CMK (cell line): ENCODE measurements at regions not wholly inside any gene's neighbourhood (a gene's known extent, or its start where the extent isn't known, plus 50 kb on each side); places are given as distances from the start of the nearest gene placed in this dataset.
"Not testable (repeated sequence)": the region's sequence is repeated elsewhere in the genome, so short reads cannot be mapped to it uniquely, and the experiment has no call there.

Experiments used
- DNase-seq: peaks from one replicate; pipeline ENCODE4 v3.0.0-alpha.2; 2010; ENCODE audit warnings: low read depth

GRCh38 chr1:229008347-229008746 is 262.6 kb upstream of the RAB4A start:
- not testable (repeated sequence) for DNase-seq

DNA sequence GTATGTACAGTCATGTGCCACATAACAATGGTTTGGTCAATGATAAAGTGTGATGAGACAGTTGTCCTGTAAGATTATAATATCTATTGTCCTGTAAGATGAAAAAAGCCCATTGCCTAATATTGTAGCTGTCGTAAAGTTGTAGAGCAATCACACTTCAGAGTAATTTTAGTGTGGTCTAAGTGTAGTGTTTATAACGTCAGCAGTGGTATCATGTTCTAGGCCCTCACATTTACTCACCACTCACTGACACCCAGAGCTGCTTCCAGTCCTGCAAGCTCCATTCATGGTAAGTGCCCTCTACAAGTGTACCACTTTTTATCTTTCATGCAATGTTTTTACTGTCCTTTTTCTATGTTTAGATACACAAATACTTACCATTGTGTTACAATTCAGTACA is 259.9 kb upstream of the RAB4A start:
- DNase-seq, result no peak

GRCh38 chr1:229012823-229013222 is 258.1 kb upstream of the RAB4A start:
- DNase-seq, result no peak

- DNase-seq, result no peak
These were observed 256.9 kb upstream of the RAB4A start for GRCh38 chr1:229013981-229014380.

DNA sequence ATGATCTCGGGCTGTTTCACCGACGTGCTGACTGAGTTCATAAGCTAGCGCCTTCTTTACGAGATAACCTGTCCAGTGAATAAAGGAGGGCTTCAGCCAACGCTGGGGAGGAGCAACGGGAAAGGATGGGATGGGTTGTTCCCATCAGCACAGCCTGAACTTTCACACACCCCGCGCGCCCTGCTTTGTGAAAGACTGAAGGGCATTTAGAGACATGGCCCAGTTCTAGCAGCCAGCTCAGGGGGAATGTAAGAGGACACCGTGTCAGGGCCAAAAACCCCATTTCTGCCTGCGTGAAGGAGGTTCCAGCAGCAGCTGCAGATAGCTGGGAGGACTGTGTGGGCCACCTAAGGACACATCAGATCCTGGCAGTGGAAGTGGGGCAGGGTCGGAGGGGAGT is 255.1 kb upstream of the RAB4A start:
- no peak for DNase-seq

DNA sequence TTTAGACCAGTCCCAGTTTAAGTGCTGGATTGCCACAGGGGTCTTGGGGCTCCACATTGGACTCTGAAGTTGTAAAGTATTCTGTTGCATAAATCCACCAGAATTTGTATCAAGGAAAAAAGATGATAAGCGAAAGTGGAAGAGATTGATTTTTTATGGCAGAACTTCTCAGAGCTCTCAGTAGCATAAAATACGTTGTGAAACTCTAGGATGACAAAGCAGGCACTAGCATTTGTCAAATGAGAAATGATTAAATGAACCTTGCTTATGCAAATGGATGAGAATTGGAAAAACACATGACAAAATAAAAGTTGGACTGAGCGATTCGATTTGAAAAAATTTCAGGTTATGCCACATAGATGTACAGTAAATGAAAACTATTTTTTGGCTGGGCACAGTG is 253.8 kb upstream of the RAB4A start:
- DNase-seq, result no peak

DNA sequence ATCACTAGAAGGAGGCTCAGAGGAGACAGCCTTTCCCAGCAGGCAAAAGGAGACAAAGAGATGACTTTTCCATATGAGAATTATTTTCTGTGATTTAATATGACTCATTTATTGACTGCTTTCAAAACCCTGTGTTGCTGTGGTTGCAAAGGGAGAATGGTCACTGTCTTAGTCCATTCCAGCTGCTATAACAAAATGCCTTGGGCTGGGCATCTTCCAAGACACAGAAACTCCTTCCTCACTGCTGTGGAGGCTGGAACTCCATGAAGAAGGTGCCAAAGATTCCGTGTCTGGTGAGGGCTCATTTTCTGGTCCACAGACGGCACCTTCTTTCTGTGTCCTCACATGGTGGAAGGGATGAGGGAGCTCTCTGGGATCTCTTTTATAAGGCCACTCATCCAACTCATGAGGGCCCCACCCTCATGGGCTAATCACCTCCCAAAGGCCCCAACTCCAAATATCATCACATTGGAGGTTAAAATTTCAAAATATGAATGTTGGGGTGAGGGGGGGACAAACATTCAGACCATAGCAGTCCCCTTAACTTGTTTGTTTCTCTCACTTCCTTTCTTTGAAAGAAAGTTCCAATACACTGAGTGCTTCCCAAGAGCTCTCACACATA is 252.1 kb upstream of the RAB4A start:
- DNase-seq, result no peak

DNA sequence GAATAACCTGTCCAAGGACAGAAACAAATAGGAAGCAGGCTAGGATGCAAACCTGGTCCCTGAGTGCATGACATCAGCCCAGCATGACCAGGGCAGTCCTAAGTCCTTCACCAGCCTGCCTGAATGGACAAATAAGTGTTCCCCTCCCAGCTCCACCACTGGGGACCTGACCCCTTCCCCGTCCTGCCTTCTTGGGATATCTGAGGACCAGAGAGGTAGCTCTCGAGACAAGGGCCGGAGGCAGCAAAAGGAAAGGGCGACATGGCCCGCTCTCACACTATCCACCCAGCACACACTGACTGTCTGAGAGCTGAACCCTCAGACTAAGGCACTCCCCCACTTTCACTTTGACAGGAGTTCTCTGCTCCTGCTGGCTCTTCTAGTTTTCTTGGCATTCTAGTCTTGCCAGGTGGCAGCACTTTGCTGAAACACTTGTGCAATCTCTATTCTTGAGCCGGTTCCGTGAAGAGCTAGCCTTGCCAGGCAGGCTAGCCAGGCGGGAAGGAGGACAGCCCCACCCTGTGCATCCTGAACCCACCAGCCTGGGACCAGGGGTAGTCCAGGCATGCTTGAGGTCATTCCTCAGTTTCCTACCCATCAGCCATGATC is 251.1 kb upstream of the RAB4A start:
- DNase-seq, result no peak

GRCh38 chr1:229021034-229021433 is 249.9 kb upstream of the RAB4A start:
- not testable (repeated sequence) for DNase-seq

DNA sequence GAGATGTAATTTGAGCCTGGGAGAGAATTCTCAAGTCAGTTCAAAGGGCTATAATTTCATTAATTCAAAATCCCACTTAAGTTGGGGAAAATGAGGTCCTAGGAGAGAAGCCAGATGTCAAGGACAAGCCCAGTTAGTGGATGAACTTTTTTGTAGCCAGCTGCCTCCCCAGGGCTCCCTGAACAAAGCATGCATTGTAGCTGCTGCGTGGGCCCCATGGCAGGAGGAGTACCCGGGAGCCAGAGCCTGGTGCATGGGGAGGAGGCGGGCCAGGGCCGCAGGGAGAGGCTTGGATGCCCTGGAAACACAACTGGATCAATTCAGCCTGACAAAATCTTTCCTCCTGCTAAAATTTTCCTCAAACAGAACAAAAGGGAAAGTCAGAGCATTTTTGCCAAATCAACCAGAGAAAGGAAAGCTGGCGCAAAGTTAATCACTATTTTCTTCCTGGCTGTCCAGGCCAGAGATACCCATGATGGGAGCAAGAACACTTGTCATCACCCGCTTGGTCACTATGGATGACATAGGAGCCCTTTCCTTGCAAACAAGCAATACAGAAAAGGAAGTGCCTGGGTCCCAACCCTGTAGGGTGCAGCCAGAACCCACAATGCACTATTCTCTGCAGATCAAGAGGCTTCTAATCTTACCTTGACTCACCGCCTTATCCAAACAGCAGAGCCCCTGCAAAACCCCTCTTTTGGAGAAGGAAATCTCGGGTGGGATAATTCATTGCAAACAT is 248.1 kb upstream of the RAB4A start:
- no peak for DNase-seq

DNA sequence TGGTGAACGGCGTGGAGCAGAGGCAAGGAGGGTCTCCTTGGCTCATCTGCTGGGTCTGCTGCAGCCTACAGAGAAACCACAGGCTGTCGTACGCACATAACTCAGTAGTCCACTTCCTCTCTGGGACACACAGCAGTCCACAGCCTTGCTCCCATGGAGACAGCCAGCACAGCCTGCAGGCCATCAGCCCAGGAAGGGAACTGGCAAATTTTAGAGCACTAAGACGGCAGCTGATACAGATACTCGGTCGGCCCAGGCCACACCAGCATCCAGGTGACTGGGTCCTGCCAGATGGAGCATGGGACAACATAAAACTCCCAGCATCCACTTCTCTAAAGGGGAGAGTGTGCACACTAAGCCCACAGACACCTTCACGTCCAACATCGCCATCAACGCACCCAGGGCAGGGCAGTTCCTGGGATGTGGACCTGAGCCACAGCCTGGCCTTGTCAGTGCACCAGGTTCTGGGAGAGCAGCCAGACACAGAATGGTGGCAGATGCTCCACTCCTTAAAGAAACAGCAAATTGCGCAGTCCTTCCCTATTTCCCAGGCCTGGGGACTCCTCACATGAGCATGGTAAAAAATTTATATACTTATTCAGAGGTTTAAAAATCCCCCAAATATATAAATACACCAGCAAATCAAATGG is 247.1 kb upstream of the RAB4A start:
- DNase-seq, result no peak

DNA sequence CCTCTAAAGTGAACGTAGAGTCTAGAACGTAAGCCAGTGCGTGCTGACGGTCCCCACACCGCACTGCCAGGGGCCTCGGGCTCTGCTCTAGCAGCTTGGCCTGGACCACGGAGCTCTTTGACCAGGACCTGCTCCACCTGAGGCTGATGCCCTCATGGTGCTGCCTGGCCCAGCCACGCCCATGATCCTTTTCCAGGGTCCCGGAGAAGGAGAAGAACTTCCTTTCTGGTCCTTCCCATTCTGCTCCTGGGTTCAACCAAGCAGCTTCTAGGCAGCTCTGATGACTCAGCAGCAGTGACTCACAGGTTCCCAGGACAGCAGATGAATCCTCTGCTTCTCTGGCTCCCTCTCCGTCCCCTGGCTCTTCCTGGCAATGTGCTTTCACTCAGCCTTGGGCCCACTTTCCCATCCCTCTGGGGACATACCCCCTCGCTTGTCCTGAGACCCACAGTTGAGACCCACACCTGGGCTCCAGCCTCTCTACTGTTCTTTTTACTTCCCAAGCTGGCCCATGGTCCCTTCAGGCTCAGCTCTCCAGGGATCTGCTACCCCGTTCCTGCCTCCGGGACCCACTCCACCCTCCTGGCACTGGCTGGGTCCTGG is 246.3 kb upstream of the RAB4A start:
- no peak for DNase-seq

GRCh38 chr1:229025576-229025975 is 245.3 kb upstream of the RAB4A start:
- DNase-seq, result no peak

DNA sequence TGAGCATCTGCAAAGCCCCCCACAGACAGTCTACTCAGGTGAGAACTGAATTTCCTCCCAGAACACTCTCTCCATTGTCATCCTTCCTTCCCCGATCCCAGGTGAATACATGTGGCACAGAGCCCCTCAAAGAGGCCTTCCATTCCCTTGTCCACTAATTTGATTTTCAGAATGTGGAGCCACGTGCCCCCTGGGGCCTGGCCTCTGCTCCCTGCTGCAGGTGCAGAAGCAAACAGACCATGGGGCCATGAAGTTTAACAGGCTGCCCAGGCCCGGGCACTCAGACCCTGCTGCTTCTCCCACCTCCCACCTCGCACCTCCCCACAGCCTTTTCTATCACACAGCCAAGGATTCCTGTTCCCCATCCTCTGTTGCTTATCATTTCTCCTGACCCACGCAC is 243.8 kb upstream of the RAB4A start:
- DNase-seq, result no peak

GRCh38 chr1:229027622-229028182 is 243.2 kb upstream of the RAB4A start:
- no peak for DNase-seq

DNA sequence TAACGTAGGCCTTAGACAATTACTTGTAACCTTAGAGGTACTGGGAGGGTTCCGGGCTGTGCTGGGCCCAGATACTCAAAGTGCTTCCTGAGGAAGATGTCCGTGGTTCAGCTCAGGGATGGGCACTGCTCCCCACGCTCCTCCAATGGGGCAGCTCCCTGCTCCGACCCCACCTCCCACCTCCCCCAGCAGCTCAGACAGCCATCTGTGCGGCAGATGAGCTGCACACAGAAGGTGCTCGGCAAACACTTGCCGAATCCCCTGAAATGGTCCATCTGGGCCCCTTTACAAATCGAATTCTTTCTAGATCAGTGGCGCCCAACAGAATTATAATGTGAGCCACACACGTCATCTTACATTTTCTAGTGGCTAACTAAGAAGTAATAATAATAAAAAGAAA is 242.4 kb upstream of the RAB4A start:
- DNase-seq, result no peak

GRCh38 chr1:229028987-229029878 is 241.7 kb upstream of the RAB4A start:
- DNase-seq, result no peak

DNA sequence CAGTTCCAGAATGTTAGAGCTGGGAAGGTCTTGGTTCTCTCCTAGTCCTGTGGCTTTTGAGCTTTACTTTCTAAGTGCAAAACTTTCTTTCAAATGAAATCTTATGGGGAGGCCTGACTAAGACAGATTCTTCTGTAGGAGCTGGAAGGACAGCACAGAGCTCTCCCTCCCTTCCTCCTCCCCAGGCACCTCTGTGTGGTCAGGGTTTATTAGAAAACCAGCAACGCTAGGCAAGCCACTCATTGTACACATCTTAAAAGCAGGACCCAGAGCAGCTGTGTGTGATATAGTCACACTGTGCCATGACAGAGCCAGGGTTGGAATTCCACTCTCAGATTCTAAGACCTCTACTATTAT is 241.1 kb upstream of the RAB4A start:
- no peak for DNase-seq

- no peak for DNase-seq
These were observed 240.3 kb upstream of the RAB4A start for GRCh38 chr1:229030630-229031029.

GRCh38 chr1:229031061-229031460 is 239.8 kb upstream of the RAB4A start:
- no peak for DNase-seq
